SK-N-SH (cell line): ENCODE measurements at regions not wholly inside any gene's neighbourhood (a gene's known extent, or its start where the extent isn't known, plus 50 kb on each side); places are given as distances from the start of the nearest gene placed in this dataset.

Experiments
- EZH2phosphoT487 ChIP-seq: fragments of 200-600 bp; sonication (generic); IDR thresholded peaks from 2 replicates; pipeline ENCODE4 v1.6.1; 2017; ENCODE audit warnings: low read depth, mixed run types, mild to moderate bottlenecking, antibody characterized with exemption, moderate library complexity, borderline replicate concordance
- FOXJ3 ChIP-seq: sonication (generic); formaldehyde crosslinking; IDR thresholded peaks from 2 replicates; pipeline ENCODE4 v1.5.1; 2020; ENCODE audit warnings: mild to moderate bottlenecking, missing genetic modification reagents
- GABPA ChIP-seq: IDR thresholded peaks from 2 replicates; pipeline ENCODE4 v1.4.0; 2012; ENCODE audit warnings: low read depth, mild to moderate bottlenecking
- NRF1 ChIP-seq: IDR thresholded peaks from 2 replicates; pipeline ENCODE4 v1.6.1; 2012; ENCODE audit warnings: low read depth, mild to moderate bottlenecking, low read length
- POLR2AphosphoS5 ChIP-seq: IDR thresholded peaks from 2 replicates; pipeline ENCODE4 v1.6.1; 2012; ENCODE audit warnings: low read depth, low read length
- RFX5 ChIP-seq: IDR thresholded peaks from 2 replicates; pipeline ENCODE4 v1.6.1; 2012; ENCODE audit warnings: mild to moderate bottlenecking, improper control_type of control experiment, low read length
- TCF12 ChIP-seq: IDR thresholded peaks from 2 replicates; pipeline ENCODE4 v1.4.0; 2012
- TEAD4 ChIP-seq: IDR thresholded peaks from 2 replicates; pipeline ENCODE4 v1.4.0; 2012; ENCODE audit warnings: mild to moderate bottlenecking, borderline replicate concordance; ENCODE audit not compliant: insufficient read depth
- TF ChIP-seq, protein P1 (sequence below): fragments of 200-600 bp; sonication (generic); IDR thresholded peaks from 2 replicates; pipeline ENCODE4 v1.6.1; 2017; ENCODE audit warnings: antibody characterized with exemption, mild to moderate bottlenecking, moderate library complexity

DNA sequence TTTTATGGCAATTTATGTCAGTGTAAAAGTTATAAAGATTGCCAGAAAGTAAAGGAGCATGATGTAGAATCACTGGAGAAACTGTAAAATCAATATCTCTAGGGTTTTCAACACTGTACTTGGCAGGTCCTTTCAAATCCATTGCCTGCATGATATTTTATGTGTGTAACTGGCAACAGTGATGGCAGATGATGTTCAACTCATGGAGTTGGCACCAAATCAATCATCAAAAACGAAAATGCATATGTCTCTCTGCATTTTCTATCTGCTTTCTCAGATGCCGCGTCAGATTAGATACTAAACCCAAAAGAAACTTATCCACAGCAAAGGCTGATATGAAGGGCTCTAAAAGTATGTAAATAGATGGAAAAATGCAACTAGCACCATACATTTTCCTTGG, 1395.5 kb upstream of the PIK3C3 start:
- no peak for TF ChIP-seq FOXJ3
- no peak for TF ChIP-seq EZH2phosphoT487
- no peak for TF ChIP-seq RFX5
- no peak for TF ChIP-seq NRF1
- TF ChIP-seq TCF12: no peak
- no peak for TF ChIP-seq POLR2AphosphoS5
- TF ChIP-seq, protein P1, sequence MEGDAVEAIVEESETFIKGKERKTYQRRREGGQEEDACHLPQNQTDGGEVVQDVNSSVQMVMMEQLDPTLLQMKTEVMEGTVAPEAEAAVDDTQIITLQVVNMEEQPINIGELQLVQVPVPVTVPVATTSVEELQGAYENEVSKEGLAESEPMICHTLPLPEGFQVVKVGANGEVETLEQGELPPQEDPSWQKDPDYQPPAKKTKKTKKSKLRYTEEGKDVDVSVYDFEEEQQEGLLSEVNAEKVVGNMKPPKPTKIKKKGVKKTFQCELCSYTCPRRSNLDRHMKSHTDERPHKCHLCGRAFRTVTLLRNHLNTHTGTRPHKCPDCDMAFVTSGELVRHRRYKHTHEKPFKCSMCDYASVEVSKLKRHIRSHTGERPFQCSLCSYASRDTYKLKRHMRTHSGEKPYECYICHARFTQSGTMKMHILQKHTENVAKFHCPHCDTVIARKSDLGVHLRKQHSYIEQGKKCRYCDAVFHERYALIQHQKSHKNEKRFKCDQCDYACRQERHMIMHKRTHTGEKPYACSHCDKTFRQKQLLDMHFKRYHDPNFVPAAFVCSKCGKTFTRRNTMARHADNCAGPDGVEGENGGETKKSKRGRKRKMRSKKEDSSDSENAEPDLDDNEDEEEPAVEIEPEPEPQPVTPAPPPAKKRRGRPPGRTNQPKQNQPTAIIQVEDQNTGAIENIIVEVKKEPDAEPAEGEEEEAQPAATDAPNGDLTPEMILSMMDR: no peak
- no peak for TF ChIP-seq GABPA
- TF ChIP-seq TEAD4: no peak
